Kasumi-1 (cell line): ENCODE measurements at regions not wholly inside any gene's neighbourhood (a gene's known extent, or its start where the extent isn't known, plus 50 kb on each side); places are given as distances from the start of the nearest gene placed in this dataset.
"Not testable (repeated sequence)": the region's sequence is repeated elsewhere in the genome, so short reads cannot be mapped to it uniquely, and the experiment has no call there.

Experiments used
- DNase-seq, 2 experiments: peaks; one replicate each; lab custom pipeline; 2025; lab: John Stamatoyannopoulos, UW

DNA sequence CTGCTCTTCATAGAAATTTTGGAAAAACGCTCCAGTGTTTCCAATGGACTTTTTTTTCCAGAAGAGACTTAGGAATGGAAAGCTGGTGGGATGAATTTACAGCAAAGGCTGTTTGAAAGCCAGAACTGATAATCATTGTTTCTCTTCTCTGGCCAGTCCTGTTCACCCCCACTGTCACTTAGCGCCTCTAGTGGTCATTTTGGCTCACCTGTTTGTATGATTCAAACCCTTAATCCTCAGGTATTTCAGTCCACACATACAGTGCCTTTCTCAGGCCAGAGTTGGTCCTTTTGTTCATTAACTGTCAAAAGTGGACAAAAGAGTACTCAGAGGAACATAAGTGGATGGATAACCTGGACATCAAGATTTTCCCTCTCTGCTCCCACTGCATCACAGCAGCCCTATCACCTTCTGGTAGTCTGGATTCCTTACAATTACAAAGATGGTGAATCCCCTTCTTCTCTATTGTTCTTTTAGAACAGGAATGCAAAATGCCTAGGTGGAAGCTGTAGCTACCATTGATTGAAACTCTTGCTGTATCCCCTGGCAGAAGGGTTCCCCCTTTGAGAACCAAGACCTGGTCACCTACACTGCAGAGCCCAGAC, 177.6 kb upstream of the OLFM3 start:
- DNase-seq: no peak

DNA sequence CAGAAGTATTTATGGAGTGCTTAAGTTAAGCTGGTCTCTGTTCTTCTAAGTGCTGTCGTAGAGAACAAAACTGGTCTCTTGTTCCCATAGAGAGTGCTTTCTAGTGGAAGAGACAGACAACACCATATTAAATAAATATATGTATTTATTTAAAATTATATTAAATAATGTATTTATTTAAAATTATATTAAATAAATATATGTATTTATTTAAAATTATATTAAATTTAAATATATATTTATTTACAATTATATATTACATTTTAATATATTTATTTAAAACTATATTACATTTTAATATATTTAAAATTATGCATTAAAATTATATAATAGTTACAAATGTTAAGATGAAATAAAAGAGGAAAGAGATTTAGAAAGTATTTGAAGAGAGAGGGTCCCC, 175.5 kb upstream of the OLFM3 start:
- no peak for DNase-seq

DNA sequence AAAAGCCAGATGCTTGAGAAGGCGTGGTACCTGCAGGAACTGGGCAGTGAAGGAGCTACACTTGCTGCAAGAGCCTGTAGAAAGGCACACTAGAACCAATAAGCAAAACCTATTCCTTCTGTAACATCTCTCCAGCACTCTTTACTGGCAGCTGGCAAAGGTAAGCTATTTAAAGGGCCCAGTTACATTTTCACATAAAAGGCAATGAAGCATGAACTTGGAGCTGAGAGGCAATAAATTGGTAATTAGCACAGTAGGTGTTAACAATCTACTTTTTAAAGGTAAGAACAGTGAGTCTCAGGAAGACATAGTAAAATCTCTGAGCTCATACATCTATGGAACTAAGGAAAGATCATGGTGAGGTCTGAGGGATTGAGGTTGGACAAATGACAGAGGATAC, 167.1 kb upstream of the OLFM3 start:
- no peak for DNase-seq

DNA sequence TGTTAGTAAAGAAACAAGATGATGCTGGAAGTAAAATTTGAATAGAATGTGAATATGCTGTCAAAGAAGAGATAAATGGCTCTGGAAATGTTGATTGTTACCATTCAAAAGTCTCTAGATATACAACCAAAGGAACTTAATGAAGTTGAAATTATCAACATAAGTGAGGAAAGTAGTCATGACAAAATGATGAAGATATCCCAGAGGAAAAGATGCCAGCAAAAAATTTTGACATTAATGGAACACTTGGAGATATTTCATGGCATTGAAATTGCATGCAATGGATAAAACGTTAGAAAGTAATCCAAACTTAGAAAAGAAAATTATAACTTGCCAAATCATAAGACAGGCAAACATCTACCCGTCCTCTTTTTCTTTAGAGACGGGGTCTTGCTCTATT, 154.5 kb upstream of the OLFM3 start:
- no peak for DNase-seq

DNA sequence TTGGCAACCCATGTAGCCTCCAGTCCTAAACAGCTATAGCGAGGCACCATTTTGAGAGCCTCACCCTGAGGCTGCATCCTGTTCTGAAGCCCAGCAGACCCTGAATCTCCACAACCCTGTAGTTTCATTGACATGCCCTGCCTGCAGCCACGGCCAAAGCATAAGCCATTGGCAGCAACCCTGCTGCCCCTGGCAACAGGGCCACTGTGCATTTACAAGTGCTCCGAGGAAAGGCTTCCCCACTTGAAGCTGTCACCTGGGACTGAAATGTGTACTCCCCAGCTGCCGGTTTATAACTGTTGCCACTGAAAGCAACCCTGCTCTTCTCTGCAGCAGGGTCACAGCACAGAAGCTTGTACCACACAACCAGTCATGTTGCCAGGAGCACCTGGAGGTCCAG, 124.2 kb upstream of the OLFM3 start:
- DNase-seq: no peak

DNA sequence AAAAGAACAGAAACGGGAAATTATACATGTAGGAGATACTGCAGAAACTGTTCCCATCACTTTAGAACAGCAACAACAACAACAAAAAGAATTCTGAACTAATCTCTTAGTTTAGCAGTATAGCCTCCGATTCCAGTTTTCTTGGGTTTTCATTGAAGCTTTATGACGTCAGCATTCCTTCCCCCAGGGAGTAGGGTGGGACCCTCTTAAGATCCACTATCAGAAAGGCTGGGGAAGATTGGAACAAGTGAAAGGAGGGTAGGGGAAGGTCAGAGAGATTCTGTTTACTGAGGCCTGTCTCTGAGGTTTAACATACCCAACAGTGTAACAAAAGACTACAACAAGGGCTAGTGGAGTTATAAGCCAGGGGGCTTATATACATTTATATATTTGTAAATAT, 121.4 kb upstream of the OLFM3 start:
- no peak for DNase-seq

DNA sequence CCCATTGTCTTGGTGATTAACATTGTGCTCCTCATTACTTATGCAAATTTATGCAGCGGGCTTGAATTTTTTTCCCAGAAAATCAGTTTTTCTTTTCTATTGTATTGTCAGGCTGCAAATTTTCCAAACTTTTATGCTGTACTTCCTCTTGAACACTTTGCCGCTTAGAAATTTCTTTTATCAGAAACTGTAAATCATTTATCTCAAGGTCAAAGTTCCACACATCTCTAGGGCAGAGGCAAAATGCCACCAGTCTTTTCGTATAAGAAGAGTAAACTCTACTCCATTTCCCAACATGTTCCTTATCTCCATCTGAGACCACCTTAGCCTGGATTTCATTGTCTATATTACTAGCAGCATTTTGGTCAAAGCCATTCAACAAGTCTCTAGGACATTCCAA, 113.9 kb upstream of the OLFM3 start:
- no peak for DNase-seq

DNA sequence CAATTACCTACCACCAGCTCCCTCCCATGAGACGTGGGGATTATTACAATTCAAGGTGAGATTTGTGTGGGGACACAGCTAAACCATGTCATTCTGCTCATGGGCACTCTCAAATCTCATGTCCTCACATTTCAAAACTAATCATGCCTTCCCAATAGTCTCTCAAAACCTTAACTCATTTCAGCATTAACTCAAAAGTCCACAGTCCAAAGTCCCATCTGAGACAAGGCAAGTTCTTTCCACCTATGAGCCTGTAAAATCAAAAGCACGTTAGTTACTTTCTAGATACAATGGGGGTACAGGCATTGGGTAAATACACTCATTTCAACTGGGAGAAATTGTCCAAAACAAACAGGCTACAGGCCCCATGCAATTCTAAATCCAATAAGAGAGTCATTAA, 112.8 kb upstream of the OLFM3 start:
- not testable (repeated sequence) for DNase-seq

DNA sequence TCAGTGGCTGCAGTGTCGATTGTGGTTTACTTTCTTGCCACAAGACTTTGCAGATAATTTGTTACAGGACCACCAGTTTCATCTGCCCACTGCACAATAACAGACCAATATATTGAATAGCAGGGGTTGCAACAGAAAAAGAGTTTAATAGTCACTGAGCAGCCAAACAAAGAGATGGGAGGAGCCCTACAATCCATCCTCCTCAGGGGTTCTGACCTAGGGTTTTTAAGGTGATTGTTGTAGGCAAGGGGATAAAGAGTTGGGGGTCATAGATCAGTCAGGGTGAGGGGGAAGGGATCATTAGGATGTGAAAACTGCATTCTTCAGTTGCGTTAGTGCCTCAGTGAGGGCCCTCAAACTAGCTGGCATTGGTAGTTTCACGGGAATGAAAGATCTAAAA, 110.7 kb upstream of the OLFM3 start:
- no peak for DNase-seq

DNA sequence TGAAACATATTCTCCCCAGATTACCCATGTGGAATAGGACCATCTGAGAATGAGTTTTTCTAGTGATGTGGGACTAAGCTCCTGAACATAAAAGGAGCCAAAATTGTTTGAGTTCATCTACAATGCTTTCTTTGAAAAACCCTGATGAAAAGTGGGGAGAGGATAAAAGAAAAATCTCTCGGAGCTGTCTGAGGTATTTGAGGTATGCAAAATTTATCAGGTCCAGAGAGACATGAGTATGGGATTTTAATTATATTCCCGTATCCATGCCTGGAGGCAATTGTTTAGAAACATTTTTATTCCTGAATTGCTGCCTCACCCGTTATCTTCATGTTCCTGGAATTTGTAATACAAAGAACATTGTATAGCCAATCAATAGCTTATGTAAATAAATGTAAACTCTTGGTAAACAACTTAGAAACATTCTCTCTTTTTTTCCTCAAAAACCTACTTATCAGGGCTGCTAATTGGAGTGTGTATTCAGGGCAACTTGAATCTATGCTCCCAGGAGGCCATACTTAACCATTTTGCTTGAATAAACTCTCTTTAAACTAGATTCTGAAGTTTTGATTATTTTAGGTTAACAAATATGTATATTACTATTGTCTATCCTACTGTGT, 109.3 kb upstream of the OLFM3 start:
- DNase-seq: no peak

DNA sequence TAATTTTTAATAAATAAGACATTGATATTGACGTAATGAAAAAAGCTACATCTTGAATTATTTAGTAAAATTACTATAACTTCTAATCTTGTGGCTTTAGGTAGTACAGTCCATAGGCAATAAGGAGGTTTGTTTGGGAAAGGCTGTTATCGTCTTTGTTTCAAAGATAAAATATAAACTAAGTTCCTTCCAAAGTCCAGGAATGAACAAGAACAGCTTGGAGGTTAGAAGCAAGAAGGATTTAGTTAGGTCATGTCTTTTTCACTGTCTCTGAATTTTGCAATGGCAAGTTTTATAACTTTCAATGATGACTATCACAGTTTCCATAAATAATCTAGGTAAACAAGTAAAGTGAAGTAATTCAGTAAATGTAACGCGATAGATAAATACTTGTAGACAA, 106.9 kb upstream of the OLFM3 start:
- no peak for DNase-seq

DNA sequence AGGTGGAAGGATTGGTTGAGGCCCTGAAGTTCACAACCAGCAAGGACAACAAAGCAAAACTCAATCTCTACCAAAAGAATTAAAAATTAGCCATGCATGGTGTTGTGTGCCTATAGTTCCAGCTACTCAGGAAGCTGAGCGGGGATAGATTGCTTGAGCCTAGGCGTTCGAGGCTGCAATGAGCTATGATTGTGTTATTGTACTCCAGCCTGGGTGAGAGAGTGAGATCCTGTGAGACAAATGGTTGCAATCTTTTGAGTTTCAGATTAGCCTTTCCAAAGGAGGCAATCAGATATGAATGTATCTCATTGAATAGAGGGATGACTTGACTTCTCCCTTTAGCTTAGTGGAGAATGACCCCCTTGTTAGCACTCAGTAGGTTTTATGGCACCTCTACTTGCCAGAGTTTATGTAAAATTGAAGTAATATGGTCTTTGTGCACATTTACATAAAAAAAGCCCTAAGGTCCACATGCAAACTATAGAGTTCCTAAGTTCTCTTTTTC, 105.6 kb upstream of the OLFM3 start:
- no peak for DNase-seq

DNA sequence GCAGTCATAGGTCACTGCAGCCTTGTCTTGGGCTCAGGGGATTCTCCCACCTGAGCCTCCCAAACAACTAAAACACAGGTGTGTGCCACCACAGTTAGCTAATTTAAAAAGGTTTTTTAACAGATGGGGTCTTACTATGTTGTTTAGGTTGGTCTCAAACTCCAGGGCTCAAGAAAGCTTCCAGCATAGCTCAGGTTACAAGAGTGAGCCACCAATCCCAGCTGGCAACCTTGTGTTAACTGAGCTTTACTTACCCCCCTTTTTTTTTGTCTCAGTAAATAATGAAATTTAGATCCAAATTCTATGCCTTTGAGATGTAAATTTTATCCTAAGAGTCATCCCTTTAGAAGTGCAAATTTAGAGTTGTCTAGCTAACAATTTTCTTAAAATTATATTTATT, 103.9 kb upstream of the OLFM3 start:
- DNase-seq: no peak

DNA sequence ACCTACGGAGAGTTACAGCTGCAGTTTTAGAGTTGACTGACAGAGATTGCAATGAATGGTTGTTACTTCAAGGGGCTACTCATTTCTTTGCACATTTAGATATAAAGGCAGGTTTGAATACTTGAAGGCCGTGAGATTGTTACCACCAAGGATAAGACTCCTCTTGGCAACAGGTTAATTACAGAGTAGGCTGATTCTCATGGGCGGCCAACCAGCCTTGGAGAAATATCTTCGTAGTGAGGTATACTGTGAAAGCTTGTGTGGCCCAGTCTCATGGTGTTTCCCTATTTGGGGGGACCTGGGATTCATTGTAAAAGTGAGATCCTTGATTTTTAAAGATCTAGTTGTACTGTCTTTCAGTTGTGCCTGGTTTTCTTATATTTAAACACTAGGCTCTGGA, 103.2 kb upstream of the OLFM3 start:
- DNase-seq: no peak

DNA sequence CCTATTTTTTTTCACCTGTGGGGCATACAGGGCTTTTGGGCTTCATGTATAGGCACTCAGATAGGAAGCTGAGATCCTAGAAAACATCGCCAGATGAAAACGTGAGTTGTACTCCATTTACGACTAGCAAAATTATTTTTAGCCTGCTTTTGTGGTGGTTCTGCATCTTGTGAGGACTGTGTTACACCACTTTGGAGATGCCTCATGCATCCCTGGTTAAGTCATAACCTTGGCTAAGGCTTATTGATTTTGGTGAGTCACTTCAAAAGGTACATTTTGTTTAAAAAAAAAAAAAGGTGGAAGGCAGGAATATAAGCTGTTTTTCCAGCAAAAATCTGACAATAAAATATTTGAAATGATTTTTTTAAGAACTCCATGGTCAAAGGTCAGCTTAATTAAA, 101.8 kb upstream of the OLFM3 start:
- no peak for DNase-seq

DNA sequence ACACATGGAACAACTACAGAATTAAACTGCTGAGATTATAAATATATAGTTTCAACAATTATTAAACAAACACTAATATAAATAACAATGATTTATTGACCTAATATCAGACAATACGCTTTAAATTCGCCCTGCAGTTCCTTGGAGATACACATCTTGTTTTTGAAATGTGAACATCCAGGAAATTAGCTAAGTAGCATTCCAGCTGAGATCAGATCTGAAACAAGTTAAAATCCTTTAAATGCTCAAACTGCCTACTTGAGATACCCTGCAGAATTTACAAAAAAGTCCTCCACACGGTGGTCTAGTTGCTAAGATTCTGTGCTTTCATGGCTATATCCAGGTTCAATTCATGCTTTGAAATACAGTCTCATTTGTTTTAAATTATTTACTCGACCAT, 101.4 kb upstream of the OLFM3 start:
- no peak for DNase-seq

DNA sequence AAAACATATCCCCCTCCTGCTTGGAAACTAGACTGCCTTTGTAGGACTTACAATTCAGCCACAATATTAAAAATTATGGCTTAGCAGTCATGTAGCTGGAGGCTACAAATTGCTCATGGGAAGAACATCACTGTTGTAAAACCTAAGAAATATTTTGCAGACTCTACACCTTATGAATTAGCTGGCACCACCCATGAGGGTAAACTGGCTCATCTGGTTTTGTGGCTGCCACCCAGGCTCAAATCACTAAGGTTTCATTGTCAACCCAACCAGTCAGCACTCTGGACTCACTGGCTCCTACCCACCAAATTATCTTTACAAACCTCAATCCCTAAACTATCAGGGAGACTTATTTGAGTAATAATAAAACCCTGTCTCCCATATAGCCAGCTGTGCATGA, 100.7 kb upstream of the OLFM3 start:
- no peak for DNase-seq

DNA sequence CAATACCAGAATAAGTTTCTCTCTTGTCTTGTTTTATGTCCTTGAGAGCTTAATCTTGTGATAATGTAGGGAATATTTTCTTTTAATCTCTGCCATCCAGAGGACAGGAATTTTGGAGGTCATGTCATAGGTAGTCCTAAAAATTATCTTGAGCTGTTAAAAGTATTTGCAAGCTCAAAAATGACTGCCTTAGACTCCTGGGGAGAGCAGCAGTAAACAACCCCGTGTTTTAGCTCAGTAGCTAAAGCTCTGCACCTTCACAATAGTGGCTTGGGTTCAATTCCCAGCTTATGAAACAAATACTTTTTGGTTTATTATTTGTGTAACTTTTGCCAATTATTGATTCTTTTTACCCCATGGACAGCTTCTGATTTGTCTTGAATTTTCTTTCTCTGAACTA, 99.4 kb upstream of the OLFM3 start:
- no peak for DNase-seq

DNA sequence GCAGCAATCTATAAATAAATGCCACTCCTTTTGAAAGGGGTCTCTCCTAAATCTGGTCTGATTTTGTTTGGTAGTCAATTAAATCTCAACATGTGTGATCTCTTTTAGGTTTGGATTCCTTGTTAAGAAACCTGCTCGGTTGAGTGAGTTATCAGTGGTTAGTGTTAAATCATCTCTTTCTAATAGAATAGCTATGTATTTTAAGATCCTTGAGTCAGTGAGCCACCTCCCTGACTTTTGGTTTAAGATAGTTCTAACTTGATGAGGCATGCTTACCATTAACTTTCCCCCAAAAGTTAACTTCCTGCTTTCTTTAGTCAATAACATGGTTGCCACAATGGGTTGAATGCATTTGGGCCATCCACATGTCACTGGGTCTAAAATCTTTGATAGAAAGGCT, 93.1 kb upstream of the OLFM3 start:
- DNase-seq: no peak

DNA sequence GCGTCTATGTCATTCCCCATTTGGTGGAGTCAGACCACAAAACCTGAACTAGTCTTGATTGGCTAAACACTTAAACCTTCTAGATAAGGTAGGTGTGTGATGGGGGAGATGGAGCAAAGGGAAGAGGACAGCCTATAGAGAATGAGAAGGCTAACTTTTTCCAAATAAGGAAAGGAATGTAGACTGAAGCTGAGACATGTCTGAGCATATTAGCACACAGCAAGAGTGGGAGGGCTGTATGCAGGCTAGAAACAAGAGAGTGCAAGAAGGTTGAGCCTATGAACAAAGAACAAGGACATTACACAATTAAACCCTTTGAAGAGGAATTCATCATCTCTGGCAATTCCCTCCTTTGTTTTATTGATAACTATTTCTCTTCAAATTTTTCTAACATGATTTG, 89.2 kb upstream of the OLFM3 start:
- no peak for DNase-seq

DNA sequence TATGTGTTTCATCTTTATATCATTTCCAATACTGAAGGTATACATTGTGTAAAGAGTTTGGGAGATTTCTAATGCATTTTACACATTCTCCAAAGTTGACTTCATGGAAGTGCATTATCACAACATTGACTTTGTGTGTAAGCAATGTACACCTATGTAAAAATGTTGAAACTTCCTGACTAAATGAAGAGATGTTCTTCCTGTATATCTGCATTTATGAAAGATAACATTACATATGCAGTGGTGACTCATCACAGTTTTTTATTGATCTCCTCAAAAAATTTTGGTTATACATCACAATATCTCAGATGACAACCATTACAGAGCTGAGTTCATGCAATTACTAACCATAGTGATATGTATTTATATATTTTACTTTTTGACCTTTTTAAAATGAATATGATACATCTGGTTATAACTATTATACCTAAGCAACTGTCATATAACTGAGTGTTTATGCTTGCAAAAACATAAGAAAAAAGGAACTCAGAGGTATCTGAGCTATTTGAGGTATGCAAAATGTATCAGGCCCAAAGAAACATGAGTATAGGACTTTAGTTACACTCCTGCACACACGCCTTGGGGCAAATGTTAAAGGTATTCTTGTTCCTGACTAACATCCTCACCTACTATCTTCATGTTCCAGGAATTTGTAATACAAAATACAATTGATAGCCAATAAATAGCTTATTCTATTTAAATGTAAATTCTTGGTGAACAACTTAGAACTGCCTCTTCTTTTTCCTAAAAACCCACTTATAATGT, 88.2 kb upstream of the OLFM3 start:
- no peak for DNase-seq

DNA sequence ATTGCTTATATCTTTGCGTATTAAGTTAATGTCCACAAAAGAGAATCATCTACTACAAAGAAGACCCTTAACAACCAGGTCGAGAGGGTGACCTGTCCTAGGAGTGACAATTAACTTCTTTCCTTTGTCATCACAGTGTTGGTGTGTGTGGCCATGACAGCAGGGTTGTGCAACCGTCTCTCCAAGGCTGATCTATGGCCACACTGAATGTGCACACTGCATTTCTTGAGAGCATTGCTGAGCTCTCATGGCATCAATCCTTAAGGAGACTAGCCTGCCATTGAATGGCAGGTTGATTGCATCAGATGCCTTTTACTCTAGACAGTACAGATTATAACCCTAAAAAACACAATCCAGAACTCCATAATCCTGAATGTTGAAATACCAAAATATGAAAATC, 86.5 kb upstream of the OLFM3 start:
- no peak for DNase-seq

DNA sequence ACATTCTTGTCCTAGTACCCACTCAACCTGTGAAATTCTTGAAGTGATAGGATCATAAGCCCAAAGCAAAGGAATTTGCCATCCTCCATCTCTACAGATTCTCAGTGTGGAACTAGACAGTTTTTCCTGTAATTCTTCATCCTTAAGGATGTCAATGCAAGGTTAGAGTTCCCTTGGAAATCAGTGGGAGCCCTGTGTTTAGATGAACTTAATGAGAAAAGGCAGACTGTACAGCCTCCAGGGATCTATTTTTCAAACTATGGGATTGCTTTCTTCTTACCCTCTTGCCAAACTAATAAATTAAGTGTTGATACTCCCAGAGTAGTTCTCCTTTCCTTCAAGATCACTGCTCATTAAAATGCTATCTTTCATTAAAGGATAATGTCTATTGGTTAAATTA, 78.1 kb upstream of the OLFM3 start:
- no peak for DNase-seq

DNA sequence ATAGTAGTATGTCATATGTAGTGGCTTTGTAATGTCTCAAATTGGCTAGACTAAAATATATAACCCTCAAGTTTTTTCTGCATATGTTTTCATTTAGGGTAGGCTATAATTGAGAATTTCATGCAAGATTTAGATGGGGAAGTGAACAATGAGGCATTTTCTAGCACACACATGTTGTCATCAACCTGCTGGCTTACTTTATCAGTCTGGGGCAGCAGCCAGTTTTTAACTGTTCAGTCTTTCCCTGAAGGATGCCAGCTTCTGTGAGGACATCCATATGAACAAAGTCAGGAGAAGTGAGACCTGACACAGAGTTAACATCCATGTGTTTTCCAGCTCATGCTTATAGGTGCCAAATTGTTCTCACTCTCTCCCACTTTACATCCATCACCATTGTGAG, 74.7 kb upstream of the OLFM3 start:
- no peak for DNase-seq
